SK-N-SH (cell line): ENCODE measurements at regions not wholly inside any gene's neighbourhood (a gene's known extent, or its start where the extent isn't known, plus 50 kb on each side); places are given as distances from the start of the nearest gene placed in this dataset.

Experiments used
- CTCF ChIA-PET: fragments of 300-600, 350-600 bp; formaldehyde crosslinking; extraction: SDS; loops from one replicate; lab custom pipeline; 2021; lab: Yijun Ruan, JAX
- POLR2A ChIA-PET: fragments of 350-600 bp; sonication (Branson Sonifier 250); formaldehyde crosslinking; extraction: SDS; loops from one replicate; lab custom pipeline; 2020; ENCODE audit warnings: antibody characterized with exemption, inconsistent platforms; lab: Yijun Ruan, JAX
- DNase-seq: peaks from one replicate; pipeline ENCODE4 v3.0.0; 2012
- H2AFZ ChIP-seq: fragments of 200-600 bp; sonication (generic); 2 replicates; pipeline ENCODE4 v1.8.1; 2016; ENCODE audit warnings: antibody characterized with exemption, mild to moderate bottlenecking, low read depth
- H3F3A ChIP-seq: fragments of 200-600 bp; sonication (generic); replicated peaks from 2 replicates; pipeline ENCODE3; 2016; ENCODE audit warnings: antibody characterized with exemption, mild to moderate bottlenecking; ENCODE audit not compliant: insufficient read depth
- H3K27ac ChIP-seq, 2 experiments: fragments of 200-500 bp in 1 of 2; fragments of 200-600 bp in 1 of 2; sonication (Bioruptor generic) in 1 of 2; sonication (generic), shearing (Covaris generic) in 1 of 2; 2 replicates each; pipeline versions ENCODE4 v1.5.1 to v1.6.1; 2014 to 2016; ENCODE audit warnings: low read depth in 2 of 2, inconsistent platforms in 1 of 2, low read length in 1 of 2, mild to moderate bottlenecking in 1 of 2, mixed read lengths in 1 of 2
- H3K27me3 ChIP-seq: fragments of 200-600 bp; sonication (generic), shearing (Covaris generic); 2 replicates; pipeline ENCODE4 v1.6.1; 2016; ENCODE audit warnings: mixed run types; ENCODE audit not compliant: insufficient read depth
- H3K36me3 ChIP-seq, 2 experiments: fragments of 200-500 bp in 1 of 2; fragments of 200-600 bp in 1 of 2; sonication (Bioruptor generic) in 1 of 2; sonication (generic) in 1 of 2; replicated peaks in 1 of 2; 2 replicates each; pipeline versions ENCODE3 to v1.5.1; 2014 to 2016; ENCODE audit warnings: low read length in 1 of 2, mild to moderate bottlenecking in 1 of 2; ENCODE audit not compliant: insufficient read depth in 2 of 2, control insufficient read depth in 1 of 2
- H3K4me1 ChIP-seq, 2 experiments: fragments of 200-500 bp in 1 of 2; fragments of 200-600 bp in 1 of 2; sonication (Bioruptor generic) in 1 of 2; sonication (generic), shearing (Covaris generic) in 1 of 2; 2 replicates each; pipeline versions ENCODE4 v1.5.1 to v1.6.1; 2014 to 2016; ENCODE audit warnings: low read depth in 1 of 2, low read length in 1 of 2, mixed run types in 1 of 2; ENCODE audit not compliant: insufficient read depth in 2 of 2, control insufficient read depth in 1 of 2
- H3K4me2 ChIP-seq: fragments of 200-600 bp; sonication (generic), shearing (Covaris generic); 2 replicates; pipeline ENCODE4 v1.6.1; 2017; ENCODE audit warnings: mixed run types
- H3K4me3 ChIP-seq, 2 experiments: fragments of 200-500 bp in 1 of 2; fragments of 200-600 bp in 1 of 2; sonication (Bioruptor generic) in 1 of 2; sonication (generic), shearing (Covaris generic) in 1 of 2; 2 replicates each; pipeline versions ENCODE4 v1.5.1 to v1.8.1; 2014 to 2016; ENCODE audit warnings: low read depth in 2 of 2, inconsistent platforms in 1 of 2, low read length in 1 of 2, mild to moderate bottlenecking in 1 of 2, mixed read lengths in 1 of 2, moderate library complexity in 1 of 2
- H3K79me2 ChIP-seq: fragments of 200-600 bp; sonication (generic); 2 replicates; pipeline ENCODE4 v1.8.1; 2017; ENCODE audit warnings: mild to moderate bottlenecking; ENCODE audit not compliant: insufficient read depth
- H3K9ac ChIP-seq: fragments of 200-600 bp; sonication (generic); 2 replicates; pipeline ENCODE4 v1.6.1; 2017; ENCODE audit warnings: mixed run types
- H3K9me2 ChIP-seq: fragments of 200-600 bp; sonication (generic); 2 replicates; pipeline ENCODE4 v1.6.1; 2017; ENCODE audit warnings: mixed run types
- H3K9me3 ChIP-seq: fragments of 200-600 bp; sonication (generic); 2 replicates; pipeline ENCODE4 v1.6.1; 2017; ENCODE audit warnings: mixed run types, mild to moderate bottlenecking, moderate library complexity
- H4K20me1 ChIP-seq: fragments of 200-600 bp; sonication (generic); 2 replicates; pipeline ENCODE4 v1.6.1; 2017; ENCODE audit warnings: mild to moderate bottlenecking, mixed run types; ENCODE audit not compliant: insufficient read depth
- CHD2 ChIP-seq: fragments of 150-350 bp; IDR thresholded peaks from 2 replicates; pipeline ENCODE4 v1.6.1; 2018; ENCODE audit warnings: low read length; ENCODE audit not compliant: partially characterized antibody
- EP300 ChIP-seq, 2 experiments: IDR thresholded peaks; 2 replicates each; pipeline versions ENCODE4 v1.4.0 to v1.6.1; 2012; ENCODE audit warnings: borderline replicate concordance in 1 of 2, low read depth in 1 of 2, low read length in 1 of 2
- FOXJ3 ChIP-seq: sonication (generic); formaldehyde crosslinking; IDR thresholded peaks from 2 replicates; pipeline ENCODE4 v1.5.1; 2020; ENCODE audit warnings: mild to moderate bottlenecking, missing genetic modification reagents
- FOXM1 ChIP-seq: IDR thresholded peaks from 2 replicates; pipeline ENCODE4 v1.4.0; 2012; ENCODE audit warnings: low read depth, mild to moderate bottlenecking
- GABPA ChIP-seq: IDR thresholded peaks from 2 replicates; pipeline ENCODE4 v1.4.0; 2012; ENCODE audit warnings: low read depth, mild to moderate bottlenecking
- MEF2A ChIP-seq: IDR thresholded peaks from 2 replicates; pipeline ENCODE4 v1.4.0; 2012; ENCODE audit warnings: low read depth, borderline replicate concordance
- MXI1 ChIP-seq: IDR thresholded peaks from 2 replicates; pipeline ENCODE4 v1.6.1; 2012; ENCODE audit warnings: mild to moderate bottlenecking, low read depth, low read length, improper control_type of control experiment
- NFIC ChIP-seq: IDR thresholded peaks from 2 replicates; pipeline ENCODE4 v1.4.0; 2012; ENCODE audit warnings: borderline replicate concordance
- RAD21 ChIP-seq: IDR thresholded peaks from 2 replicates; pipeline ENCODE4 v1.6.1; 2012; ENCODE audit warnings: mild to moderate bottlenecking, low read length
- RXRA ChIP-seq: IDR thresholded peaks from 2 replicates; pipeline ENCODE4 v1.4.0; 2012; ENCODE audit warnings: low read depth, mild to moderate bottlenecking, borderline replicate concordance
- SIN3A ChIP-seq: IDR thresholded peaks from 2 replicates; pipeline ENCODE4 v1.6.1; 2012; ENCODE audit warnings: low read depth, mild to moderate bottlenecking, low read length, moderate library complexity, borderline replicate concordance
- SMC3 ChIP-seq: IDR thresholded peaks from 2 replicates; pipeline ENCODE4 v1.6.1; 2012; ENCODE audit warnings: low read depth, low read length, improper control_type of control experiment
- TAF1 ChIP-seq: IDR thresholded peaks from 2 replicates; pipeline ENCODE4 v1.6.1; 2012; ENCODE audit warnings: low read depth, mild to moderate bottlenecking, low read length, moderate library complexity, borderline replicate concordance
- TCF12 ChIP-seq: IDR thresholded peaks from 2 replicates; pipeline ENCODE4 v1.4.0; 2012
- USF2 ChIP-seq: fragments of 150-350 bp; IDR thresholded peaks from 2 replicates; pipeline ENCODE4 v1.6.1; 2017; ENCODE audit warnings: antibody characterized with exemption, low read length, low read depth, borderline replicate concordance
- TF ChIP-seq, protein P1 (sequence below): IDR thresholded peaks from 2 replicates; pipeline ENCODE4 v1.4.0; 2012; ENCODE audit warnings: low read depth
- TF ChIP-seq, protein P2 (sequence below): IDR thresholded peaks from 2 replicates; pipeline ENCODE4 v1.4.0; 2012; ENCODE audit warnings: low read depth, borderline replicate concordance
- TF ChIP-seq, protein P3 (sequence below): IDR thresholded peaks from 2 replicates; pipeline ENCODE4 v1.6.1; 2012; ENCODE audit warnings: mild to moderate bottlenecking, low read depth, low read length, moderate library complexity
- TF ChIP-seq, protein P4 (sequence below): IDR thresholded peaks from 2 replicates; pipeline ENCODE4; 2012

DNA sequence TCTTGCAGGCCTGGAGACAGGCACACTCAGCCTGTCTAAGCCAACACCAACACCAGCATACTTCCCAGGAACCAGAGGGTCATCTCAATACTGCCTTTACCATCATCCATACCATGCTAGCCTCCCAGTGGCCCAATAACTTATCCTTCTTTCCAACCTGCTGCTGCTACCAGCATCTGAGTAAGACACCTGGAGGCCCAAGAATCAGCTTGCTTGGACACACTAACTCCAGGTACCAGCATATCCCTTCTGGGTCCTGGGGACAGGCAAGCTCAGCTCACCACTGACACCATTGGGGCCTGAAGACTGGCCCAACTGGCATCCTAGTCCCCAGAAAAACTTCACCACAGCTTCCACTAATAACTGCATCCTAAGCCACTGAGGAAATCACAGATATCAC lies 205.3 kb downstream of the CD109 start:
- Histone ChIP-seq H3K9me3 (0 out of 2 replicates have a peak, but pooled peaks cover 8% of the 10 kb centered on the region), H3K79me2 (no peaks in the 10 kb centered on the region), H3K9ac (no peak overlapping the region), H3K9me2 (no peaks in the 10 kb centered on the region), H3K27me3 (no peaks in the 10 kb centered on the region), H3K4me3 (no peak overlapping the region), H3K4me1 (no peaks in the 10 kb centered on the region), H3K36me3 (no peaks in the 10 kb centered on the region), H4K20me1 (no peaks in the 10 kb centered on the region), H3F3A (no peaks in the 10 kb centered on the region), H3K4me2 (no peak overlapping the region), H2AFZ (no peak overlapping the region), H3K27ac (no peak overlapping the region)
- TF ChIP-seq SIN3A (no peak), EP300 (IDR thresholded peaks at IDR 0.05; ENCODE audit: borderline replicate concordance in 1 of 2, low read depth in 1 of 2, low read length in 1 of 2) (no peak), GABPA (no peak), SMC3 (no peak), NFIC (no peak), FOXM1 (no peak), MXI1 (no peak), RAD21 (no peak), RXRA (no peak), TCF12 (no peak), USF2 (no peak), MEF2A (no peak), TAF1 (no peak), FOXJ3 (CRISPR knock-in tag) (no peak), CHD2 (no peak)
- TF ChIP-seq, protein P1, sequence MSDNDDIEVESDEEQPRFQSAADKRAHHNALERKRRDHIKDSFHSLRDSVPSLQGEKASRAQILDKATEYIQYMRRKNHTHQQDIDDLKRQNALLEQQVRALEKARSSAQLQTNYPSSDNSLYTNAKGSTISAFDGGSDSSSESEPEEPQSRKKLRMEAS = no peak
- TF ChIP-seq, protein P2, sequence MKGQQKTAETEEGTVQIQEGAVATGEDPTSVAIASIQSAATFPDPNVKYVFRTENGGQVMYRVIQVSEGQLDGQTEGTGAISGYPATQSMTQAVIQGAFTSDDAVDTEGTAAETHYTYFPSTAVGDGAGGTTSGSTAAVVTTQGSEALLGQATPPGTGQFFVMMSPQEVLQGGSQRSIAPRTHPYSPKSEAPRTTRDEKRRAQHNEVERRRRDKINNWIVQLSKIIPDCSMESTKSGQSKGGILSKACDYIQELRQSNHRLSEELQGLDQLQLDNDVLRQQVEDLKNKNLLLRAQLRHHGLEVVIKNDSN = no peak
- TF ChIP-seq, protein P3, sequence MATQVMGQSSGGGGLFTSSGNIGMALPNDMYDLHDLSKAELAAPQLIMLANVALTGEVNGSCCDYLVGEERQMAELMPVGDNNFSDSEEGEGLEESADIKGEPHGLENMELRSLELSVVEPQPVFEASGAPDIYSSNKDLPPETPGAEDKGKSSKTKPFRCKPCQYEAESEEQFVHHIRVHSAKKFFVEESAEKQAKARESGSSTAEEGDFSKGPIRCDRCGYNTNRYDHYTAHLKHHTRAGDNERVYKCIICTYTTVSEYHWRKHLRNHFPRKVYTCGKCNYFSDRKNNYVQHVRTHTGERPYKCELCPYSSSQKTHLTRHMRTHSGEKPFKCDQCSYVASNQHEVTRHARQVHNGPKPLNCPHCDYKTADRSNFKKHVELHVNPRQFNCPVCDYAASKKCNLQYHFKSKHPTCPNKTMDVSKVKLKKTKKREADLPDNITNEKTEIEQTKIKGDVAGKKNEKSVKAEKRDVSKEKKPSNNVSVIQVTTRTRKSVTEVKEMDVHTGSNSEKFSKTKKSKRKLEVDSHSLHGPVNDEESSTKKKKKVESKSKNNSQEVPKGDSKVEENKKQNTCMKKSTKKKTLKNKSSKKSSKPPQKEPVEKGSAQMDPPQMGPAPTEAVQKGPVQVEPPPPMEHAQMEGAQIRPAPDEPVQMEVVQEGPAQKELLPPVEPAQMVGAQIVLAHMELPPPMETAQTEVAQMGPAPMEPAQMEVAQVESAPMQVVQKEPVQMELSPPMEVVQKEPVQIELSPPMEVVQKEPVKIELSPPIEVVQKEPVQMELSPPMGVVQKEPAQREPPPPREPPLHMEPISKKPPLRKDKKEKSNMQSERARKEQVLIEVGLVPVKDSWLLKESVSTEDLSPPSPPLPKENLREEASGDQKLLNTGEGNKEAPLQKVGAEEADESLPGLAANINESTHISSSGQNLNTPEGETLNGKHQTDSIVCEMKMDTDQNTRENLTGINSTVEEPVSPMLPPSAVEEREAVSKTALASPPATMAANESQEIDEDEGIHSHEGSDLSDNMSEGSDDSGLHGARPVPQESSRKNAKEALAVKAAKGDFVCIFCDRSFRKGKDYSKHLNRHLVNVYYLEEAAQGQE = no peak
- TF ChIP-seq, protein P4, sequence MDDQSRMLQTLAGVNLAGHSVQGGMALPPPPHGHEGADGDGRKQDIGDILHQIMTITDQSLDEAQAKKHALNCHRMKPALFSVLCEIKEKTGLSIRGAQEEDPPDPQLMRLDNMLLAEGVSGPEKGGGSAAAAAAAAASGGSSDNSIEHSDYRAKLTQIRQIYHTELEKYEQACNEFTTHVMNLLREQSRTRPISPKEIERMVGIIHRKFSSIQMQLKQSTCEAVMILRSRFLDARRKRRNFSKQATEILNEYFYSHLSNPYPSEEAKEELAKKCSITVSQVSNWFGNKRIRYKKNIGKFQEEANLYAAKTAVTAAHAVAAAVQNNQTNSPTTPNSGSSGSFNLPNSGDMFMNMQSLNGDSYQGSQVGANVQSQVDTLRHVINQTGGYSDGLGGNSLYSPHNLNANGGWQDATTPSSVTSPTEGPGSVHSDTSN = no peak
- DNase-seq = no peak
- CTCF ChIA-PET = no interaction called here
- POLR2A ChIA-PET = no interaction called here
